ENCODE measurements at regions not wholly inside any gene's neighbourhood (a gene's known extent, or its start where the extent isn't known, plus 50 kb on each side); places are given as distances from the start of the nearest gene placed in this dataset.
"Not testable (repeated sequence)": the region's sequence is repeated elsewhere in the genome, so short reads cannot be mapped to it uniquely, and the experiment has no call there.

DNA sequence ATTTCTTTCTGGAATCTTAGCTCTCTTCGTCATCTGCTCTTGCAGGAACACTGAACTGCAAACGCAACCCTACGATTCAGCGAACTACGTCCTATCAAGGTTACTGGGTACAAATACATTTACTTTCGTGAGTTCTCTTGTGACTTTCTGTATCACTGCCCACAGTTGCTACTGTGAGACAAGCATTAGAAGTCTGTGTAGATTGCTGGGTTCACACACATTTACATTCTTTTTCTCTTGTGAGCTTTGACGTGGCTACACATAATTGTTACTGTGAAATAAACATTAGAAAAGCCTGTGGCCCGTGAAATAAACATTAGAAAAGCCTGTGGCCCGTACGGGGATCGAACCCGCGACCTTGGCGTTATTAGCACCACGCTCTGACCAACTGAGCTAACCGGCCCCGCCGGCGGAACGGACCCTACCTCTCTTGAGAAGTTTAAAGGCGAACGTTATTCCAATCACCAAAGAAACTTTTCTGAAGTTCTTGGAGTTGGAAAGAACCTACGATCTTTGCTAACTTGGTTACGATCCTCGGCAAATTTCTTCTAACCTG lies 61.2 kb upstream of the ZNF322 start:
- in situ Hi-C loops (cut with MboI; ENCODE audit: low sequenced_read_pairs), result not testable (repeated sequence)

DNA sequence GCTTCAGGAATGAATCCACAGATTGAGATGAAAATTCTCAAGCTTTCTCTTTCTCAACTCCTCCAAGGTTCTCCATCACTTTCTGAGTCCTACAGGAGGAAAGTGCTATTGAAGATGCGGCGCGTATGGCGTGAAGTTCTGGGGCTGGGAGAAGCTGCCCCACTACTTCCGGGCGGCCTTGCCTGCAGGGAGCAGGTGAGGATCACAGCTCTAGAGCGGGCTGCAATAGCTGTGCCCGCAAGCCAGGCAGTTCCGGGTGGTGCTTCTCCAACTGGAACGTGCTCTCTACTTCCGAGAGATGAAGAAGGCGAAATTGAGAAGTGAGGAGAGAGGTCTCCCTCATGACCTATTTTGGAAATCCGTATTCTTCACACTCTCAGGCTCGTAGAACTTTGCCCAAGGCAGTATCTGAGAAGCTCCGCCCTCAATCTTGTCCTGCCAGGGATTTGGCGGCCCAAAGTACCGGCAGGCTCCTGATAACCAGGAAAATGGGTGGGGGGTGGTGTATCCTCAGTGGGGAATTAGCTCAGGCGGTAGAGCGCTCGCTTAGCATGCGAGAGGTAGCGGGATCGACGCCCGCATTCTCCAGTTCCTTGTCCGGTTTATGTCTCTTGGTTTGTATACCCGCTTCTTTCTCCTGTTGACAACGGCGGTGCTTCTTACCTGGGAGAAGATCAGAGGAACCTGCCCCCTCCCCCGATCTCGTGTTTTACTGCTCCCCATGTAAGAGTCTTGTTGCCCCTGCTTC lies 70.6 kb upstream of the ZNF322 start:
- in situ Hi-C loops (cut with MboI; ENCODE audit: low sequenced_read_pairs), result not testable (repeated sequence)

- in situ Hi-C loops (cut with MboI; ENCODE audit: low sequenced_read_pairs), result not testable (repeated sequence)
Observed at GRCh38 chr6:26734776-26735472, 75.4 kb upstream of the ZNF322 start.

DNA sequence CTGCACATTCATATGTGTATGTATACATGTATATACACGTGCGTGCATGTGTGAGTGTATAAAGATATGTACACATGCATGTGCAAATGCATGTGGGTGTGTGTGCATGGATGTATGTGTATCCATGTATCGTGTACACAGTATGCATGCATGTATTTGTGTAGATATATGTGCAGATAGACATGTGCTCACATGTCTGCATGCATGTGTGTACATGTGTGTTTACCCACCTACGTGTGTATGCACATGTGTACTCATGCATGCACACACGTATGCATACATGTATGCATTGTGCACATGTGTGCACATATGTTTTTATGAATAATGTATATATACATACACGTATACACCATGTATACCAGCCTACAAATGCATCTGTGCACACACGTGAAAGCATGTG lies 80.3 kb upstream of the ZNF322 start:
- in situ Hi-C loops (cut with MboI; ENCODE audit: low sequenced_read_pairs), result no loop called here

DNA sequence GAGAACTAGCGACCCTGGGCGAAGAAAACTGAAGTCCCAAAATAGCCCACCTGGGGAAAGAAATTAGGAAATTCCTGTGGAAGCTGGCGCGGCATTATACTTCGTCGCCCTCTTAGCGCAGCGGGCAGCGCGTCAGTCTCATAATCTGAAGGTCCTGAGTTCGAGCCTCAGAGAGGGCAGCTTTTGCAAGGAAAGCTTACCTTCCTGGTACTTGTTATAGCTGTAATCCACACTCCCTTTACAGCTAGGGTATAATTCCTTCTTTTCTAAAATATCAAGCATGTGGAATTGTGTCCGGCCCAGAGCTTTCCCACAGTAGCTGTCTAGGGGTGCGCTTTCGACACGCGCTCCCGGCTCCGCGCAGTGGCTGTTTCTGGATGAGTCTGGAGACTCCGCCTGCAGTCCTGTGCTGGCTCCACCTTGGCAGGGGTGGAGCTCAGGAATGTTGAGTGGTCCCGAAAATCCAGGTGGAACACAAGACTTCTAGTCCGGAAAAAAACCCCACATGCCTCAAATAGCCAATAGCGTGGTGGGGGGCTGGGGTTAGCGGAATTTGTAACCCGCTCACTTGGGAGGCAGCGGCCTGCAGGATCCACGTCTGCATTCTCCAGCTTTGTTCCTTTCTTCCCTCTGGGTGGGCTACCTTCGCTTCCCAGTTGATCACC lies 83.7 kb upstream of the ZNF322 start:
- in situ Hi-C loops (cut with MboI; ENCODE audit: low sequenced_read_pairs), result no loop called here

DNA sequence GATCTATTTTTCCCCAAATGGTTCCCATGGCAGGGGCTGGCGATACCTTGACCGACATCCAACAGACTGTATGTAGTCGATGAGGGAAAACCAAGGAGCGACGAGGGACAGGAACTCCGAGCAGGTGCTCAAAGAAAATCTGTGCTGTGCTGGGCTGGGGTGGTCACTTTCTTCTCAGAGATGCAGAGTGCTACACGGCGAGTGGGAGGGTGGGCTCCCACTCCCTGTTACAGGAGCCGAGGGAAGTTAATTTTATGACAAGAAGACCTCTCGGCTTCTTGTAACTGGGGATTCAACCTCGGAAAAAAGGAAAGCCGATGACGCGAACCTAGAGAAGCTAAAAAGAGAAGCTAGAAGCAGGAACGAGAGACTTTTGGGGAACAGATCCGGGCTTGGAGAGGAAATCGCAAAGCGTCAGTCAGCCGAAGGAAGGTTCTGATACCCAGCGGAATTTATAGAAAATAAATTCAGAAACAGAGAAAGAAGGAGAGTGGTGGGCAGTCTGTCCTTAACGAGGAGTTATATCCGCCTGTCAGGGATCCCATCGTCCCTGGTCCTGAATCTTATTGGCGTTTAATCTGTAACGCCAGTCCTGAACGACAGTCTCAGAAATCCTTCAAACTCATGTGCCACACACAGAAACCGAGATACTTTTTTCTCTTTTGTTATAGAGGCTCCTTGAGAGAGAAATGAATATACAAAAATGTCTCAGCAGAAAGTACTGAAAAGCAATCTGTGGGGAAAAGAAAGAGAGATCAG lies 84.6 kb upstream of the ZNF322 start:
- in situ Hi-C loops (cut with MboI; ENCODE audit: low sequenced_read_pairs), result no loop called here

GRCh38 chr6:26744837-26745282 lies 85.3 kb upstream of the ZNF322 start:
- in situ Hi-C loops (cut with MboI; ENCODE audit: low sequenced_read_pairs), result not testable (repeated sequence)

GRCh38 chr6:26745964-26746363 lies 86.4 kb upstream of the ZNF322 start:
- in situ Hi-C loops (cut with MboI; ENCODE audit: low sequenced_read_pairs), result not testable (repeated sequence)

GRCh38 chr6:26749126-26749758 lies 89.7 kb upstream of the ZNF322 start:
- in situ Hi-C loops (cut with MboI; ENCODE audit: low sequenced_read_pairs), result not testable (repeated sequence)

GRCh38 chr6:26749759-26750126 lies 90.2 kb upstream of the ZNF322 start:
- in situ Hi-C loops (cut with MboI; ENCODE audit: low sequenced_read_pairs), result not testable (repeated sequence)

DNA sequence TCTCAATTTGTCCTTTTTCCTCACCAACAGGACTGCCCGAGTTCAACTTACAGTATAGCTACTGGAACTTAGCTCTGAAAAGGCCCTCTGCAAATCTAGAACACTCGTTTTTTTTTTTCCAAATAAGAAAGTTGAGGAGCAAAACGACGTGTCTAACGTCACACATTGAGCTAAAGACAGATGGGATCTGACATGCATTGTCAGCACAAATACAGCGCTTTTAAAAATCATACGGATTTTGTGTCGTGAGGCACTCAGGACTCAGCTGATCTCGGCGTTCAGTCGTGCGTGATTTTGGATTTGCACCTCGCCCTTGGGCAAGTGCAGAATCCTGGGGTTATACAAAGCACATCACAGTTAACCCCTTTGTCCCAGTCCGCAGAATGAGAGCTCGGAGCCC lies 94.7 kb upstream of the ZNF322 start:
- in situ Hi-C loops (cut with MboI; ENCODE audit: low sequenced_read_pairs), result no loop called here

GRCh38 chr6:26754801-26755200 lies 95.3 kb upstream of the ZNF322 start:
- in situ Hi-C loops (cut with MboI; ENCODE audit: low sequenced_read_pairs), result not testable (repeated sequence)

DNA sequence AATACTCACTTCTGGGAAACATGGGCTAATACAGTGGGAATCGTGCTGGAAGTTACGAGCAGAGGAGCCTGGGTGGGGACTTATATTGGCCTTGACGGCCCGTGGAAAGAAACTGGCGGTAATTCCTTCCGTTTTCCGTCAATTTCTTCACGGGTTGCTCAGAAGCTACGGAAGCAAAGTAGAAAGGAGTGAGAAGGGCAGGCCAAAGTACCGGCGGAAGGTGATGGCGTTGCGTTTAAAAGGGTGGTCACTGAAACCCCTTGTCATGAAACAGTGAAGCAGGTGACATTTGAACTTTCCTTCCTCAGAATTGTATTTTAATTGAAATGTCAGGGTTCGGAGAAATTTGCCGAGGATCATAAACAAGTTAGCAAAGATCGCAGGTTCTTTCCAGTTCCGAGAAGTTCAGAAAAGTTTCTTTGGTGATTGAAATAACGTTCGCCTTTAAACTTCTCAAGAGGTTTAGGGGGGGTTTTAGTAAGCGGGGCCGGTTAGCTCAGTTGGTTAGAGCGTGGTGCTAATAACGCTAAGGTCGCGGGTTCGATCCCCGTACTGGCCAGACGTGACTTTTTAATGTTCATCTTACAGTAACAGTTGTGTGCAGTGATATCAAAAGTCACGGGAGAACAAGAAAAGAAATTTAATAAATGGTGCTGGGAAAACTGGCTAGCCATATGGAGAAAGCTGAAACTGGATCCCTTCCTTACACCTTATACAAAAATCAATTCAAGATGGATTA lies 96.7 kb upstream of the ZNF322 start:
- in situ Hi-C loops (cut with MboI; ENCODE audit: low sequenced_read_pairs), result not testable (repeated sequence)

DNA sequence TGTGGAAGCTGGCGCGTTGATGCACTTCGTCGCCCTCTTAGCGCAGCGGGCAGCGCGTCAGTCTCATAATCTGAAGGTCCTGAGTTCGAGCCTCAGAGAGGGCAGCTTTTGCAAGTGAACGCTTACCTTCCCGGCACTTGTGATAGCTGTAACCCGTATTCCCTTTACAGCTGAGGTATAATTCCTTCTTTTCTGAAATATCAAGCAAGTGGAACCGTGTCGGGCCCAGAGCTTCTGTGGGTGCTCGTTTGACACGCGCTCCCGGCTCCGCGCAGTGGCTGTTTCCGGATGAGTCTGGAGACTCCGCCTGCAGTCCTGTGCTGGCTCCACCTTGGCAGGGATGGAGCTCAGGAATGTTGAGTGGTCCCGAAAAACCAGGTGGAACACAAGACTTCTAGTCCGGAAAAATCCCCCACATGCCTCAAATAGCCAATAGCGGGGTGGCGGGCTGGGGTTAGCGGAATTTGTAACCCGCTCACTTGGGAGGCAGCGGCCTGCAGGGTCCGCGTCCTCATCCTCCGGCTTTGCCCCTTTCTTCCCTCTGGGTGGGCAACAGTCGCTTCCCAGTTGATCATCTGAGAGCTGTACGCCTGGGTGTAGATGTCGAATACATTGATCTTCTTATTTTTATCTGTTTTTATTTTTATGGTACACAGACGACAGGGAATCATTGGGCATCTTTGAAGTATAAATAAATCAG lies 106.8 kb upstream of the ZNF322 start:
- in situ Hi-C loops (cut with MboI; ENCODE audit: low sequenced_read_pairs), result not testable (repeated sequence)

DNA sequence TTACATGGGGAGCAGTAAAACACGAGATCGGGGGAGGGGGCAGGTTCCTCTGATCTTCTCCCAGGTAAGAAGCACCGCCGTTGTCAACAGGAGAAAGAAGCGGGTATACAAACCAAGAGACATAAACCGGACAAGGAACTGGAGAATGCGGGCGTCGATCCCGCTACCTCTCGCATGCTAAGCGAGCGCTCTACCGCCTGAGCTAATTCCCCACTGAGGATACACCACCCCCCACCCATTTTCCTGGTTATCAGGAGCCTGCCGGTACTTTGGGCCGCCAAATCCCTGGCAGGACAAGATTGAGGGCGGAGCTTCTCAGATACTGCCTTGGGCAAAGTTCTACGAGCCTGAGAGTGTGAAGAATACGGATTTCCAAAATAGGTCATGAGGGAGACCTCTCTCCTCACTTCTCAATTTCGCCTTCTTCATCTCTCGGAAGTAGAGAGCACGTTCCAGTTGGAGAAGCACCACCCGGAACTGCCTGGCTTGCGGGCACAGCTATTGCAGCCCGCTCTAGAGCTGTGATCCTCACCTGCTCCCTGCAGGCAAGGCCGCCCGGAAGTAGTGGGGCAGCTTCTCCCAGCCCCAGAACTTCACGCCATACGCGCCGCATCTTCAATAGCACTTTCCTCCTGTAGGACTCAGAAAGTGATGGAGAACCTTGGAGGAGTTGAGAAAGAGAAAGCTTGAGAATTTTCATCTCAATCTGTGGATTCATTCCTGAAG lies 111.6 kb upstream of the ZNF322 start:
- in situ Hi-C loops (cut with MboI; ENCODE audit: low sequenced_read_pairs), result not testable (repeated sequence)

GRCh38 chr6:26773414-26773813 lies 113.9 kb upstream of the ZNF322 start:
- in situ Hi-C loops (cut with MboI; ENCODE audit: low sequenced_read_pairs), result not testable (repeated sequence)

- in situ Hi-C loops (cut with MboI; ENCODE audit: low sequenced_read_pairs), result not testable (repeated sequence)
Observed at GRCh38 chr6:26780563-26780962, 121.0 kb upstream of the ZNF322 start.

Measured in HL-60/S4 treated with phorbol 12-myristate 13-acetate at 8.2 ng/mL for 4 days and 3 days (cell line).